ENCODE measurements at regions not wholly inside any gene's neighbourhood (a gene's known extent, or its start where the extent isn't known, plus 50 kb on each side); places are given as distances from the start of the nearest gene placed in this dataset.
A peak's percentile ranks its signal among the peaks of the same experiment; 100 is the strongest.

DNA sequence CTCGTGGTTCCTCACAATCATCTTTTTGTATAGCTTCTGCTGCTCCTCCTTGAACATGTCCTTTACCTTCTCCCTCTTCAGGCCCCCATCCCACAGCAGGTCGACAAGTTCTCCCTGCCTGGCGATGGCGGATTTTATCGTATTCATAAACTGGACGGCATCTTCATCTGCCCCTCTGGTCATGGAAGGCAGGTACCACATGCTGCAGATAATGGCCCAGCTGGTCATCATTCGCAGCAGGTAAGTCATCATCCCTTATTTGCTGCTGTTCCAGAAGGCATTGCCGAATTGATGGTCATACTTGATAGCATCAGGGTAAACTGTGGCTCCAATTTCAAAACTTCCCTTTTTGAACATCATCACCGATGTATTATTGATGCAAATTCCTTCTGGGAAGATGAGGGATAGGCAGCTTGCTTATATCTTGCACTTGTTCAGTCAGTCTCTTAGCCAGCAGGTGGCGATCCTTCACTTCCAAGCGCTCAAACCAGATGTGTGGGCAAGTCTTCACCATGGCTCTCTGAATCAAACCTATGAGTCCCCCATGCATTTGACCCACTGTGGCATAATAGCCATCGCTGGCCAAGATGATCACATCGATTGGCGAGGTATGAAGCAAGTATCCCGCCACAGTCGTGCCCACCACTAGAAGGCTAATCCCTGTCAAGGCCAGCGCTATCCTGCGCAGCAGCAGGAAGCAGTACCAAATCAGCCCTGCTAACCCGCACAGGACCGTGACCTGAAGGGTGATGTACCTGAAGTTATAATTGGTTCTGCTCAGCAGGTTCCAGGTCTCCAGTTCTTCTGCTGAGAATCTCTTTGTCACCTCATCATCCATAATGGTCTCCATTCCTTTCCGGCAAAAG, 381.5 kb upstream of the STXBP6 start:
- peak; percentile 1 for DNase-seq (ENCODE audit: low read depth)
- TF ChIP-seq, protein P1, sequence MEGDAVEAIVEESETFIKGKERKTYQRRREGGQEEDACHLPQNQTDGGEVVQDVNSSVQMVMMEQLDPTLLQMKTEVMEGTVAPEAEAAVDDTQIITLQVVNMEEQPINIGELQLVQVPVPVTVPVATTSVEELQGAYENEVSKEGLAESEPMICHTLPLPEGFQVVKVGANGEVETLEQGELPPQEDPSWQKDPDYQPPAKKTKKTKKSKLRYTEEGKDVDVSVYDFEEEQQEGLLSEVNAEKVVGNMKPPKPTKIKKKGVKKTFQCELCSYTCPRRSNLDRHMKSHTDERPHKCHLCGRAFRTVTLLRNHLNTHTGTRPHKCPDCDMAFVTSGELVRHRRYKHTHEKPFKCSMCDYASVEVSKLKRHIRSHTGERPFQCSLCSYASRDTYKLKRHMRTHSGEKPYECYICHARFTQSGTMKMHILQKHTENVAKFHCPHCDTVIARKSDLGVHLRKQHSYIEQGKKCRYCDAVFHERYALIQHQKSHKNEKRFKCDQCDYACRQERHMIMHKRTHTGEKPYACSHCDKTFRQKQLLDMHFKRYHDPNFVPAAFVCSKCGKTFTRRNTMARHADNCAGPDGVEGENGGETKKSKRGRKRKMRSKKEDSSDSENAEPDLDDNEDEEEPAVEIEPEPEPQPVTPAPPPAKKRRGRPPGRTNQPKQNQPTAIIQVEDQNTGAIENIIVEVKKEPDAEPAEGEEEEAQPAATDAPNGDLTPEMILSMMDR (IDR thresholded peaks at IDR 0.05; ENCODE audit: low read length, missing control alignments), result no peak
- H3K4me3 ChIP-seq (replicated peaks; ENCODE audit: low read depth, low read length), result no peak overlapping the region

DNA sequence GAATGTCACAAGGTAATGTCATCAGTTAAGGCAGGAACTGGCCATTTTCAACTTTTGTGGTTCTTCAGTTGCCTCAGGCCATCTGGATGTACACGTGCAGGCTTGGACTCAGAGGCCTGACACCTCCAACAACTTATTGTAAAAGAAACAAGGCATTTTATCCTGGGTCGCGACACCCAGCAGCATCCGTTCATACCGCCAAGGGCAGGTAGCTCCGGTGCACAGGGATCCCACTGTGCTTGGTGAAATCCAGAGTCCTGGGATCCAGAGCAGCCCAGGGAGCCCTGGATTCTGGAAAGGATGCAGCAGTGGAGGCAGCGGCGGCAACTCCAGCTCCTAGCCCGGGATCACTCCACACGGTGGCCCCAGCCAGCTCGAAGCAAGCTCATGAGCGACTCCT, 380.9 kb upstream of the STXBP6 start:
- TF ChIP-seq, protein P1 (IDR thresholded peaks at IDR 0.05; ENCODE audit: low read length, missing control alignments), result no peak
- DNase-seq (ENCODE audit: low read depth), result no peak

DNA sequence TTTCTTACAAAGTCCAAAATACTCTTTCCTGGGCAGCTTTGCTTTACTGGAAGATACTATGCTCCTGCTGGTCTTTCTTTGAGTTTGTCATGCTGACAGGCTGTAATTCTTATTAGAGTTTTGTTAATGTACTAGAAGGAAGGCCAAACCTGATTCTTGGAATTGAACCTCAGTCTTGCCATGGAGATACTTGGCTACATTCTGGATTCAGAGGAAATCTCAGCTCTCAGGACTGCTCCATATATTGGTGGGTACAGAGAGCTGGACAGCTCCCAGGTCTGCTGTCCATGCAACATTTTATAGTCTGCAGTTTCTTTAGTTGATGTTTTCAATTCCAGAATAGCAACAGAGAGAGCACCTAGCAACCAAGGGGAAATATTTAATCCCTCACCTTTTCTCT, 363.1 kb upstream of the STXBP6 start:
- H3K4me3 ChIP-seq (replicated peaks; ENCODE audit: low read depth, low read length), result no peak overlapping the region
- TF ChIP-seq, protein P1 (IDR thresholded peaks at IDR 0.05; ENCODE audit: low read length, missing control alignments), result no peak
- DNase-seq (ENCODE audit: low read depth), result no peak

More for the DNA sequence above, 380.9 kb upstream of the STXBP6 start:
- H3K4me3 ChIP-seq (replicated peaks; ENCODE audit: low read depth, low read length), result no peak overlapping the region

DNA sequence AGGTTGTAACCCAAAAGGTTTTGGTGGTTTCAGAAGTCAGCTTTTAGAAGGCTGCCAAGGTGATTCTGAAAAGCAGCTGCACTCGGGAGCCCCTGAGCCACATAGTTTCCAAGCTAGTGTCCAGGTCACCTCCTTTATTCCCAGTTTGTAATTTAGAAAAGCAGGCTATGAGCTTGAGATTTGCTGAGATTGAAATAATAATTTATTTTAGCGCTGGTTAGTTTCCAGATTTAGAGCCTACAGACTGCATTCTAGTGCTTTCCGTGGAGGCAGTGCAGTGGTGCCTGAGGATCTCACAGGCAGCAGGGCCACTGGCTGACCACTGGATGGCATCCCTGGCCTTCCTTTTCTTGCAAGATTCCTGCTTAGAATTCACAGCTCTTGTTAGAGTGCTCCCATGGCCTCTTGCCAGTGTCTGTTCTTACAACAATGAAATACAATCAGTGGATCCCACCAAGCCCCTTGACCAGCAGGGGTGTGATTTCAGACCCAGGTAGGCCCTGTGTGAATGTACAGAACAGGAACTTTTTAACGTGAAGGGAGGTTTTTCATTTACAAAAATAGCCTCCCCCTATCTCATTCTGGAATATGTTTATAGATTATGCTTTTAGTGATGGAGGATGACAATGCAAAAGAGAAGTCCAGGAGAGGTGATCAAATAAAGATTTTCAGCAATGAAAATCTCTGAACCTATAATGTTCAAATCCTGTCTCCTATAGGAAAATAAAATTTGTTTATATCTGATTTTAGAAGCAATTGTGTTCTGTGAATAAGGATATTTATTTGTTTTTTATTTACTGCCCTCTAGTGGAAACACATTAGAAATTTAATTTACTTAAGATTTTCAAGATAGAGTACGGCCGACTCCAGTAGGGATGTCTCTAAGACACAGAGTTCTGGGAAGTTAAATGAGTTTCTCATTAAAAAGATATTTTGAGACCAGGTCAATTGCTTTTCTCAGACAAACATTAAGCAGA, 362.1 kb upstream of the STXBP6 start:
- H3K4me3 ChIP-seq (replicated peaks; ENCODE audit: low read depth, low read length), result no peak overlapping the region
- TF ChIP-seq, protein P1 (IDR thresholded peaks at IDR 0.05; ENCODE audit: low read length, missing control alignments), result peak; percentile 6
- DNase-seq (ENCODE audit: low read depth), result peak; percentile 16

DNA sequence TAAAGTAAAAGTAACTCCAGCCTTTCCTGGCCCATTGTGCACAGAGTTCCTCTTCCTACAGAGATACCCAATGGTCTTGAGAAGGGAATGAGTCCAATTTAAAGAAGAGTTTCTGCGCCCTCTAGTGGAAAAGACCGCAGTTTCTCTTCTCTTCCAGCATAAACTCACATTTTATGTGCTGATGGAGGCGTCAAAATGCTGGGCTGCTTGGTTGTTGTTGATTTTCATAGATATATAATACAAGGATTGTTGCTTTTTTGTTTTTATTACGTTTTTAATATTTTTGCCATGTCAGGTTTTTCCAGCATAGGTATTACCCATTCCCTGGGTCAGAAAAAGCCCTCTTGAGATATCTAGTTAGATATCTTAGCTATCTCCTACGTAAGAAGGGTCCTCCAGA, 356.9 kb upstream of the STXBP6 start:
- TF ChIP-seq, protein P1 (IDR thresholded peaks at IDR 0.05; ENCODE audit: low read length, missing control alignments), result peak; percentile 38
- peak; percentile 27 for DNase-seq (ENCODE audit: low read depth)
- H3K4me3 ChIP-seq (replicated peaks; ENCODE audit: low read depth, low read length), result no peak overlapping the region

DNA sequence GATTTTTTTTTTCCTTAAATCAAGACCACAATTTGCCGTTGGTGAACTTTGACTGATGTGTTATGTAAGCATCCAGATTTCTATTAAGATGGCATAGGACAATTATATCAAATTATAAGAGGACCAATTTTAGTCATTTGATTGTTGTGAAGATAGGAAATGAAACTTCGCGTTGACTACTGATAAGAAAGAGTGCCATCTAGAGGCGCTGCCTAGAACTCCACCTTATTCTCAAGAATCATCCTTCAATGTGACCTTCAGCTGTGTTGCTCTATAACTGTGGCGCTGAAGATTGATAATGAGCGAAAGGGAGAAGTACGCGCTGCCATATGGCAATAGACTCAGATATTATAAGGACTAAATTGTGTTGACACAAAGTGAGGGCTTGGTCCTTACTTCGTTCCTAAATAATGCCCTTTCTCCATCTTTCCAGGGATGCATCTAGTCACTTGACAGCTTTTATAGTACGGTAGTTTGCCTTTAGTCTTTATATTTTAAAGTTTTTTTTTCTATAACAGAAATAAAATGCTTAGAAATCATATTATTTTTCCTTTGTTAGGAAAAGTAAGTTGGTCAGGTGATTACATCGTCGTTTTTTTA, 350.8 kb upstream of the STXBP6 start:
- TF ChIP-seq, protein P1 (IDR thresholded peaks at IDR 0.05; ENCODE audit: low read length, missing control alignments), result peak; percentile 84
- H3K4me3 ChIP-seq (replicated peaks; ENCODE audit: low read depth, low read length), result no peak overlapping the region

More for the DNA sequence above, 350.8 kb upstream of the STXBP6 start:
- DNase-seq (ENCODE audit: low read depth), result peak; percentile 58

Measured in fibroblast of pulmonary artery (primary cell).